Activated T-cell treated with anti-CD3 and anti-CD28 coated beads for 1 hour (primary cell): ENCODE measurements at regions not wholly inside any gene's neighbourhood (a gene's known extent, or its start where the extent isn't known, plus 50 kb on each side); places are given as distances from the start of the nearest gene placed in this dataset.
"Not testable (repeated sequence)": the region's sequence is repeated elsewhere in the genome, so short reads cannot be mapped to it uniquely, and the experiment has no call there.

Experiments used
- DNase-seq: peaks from one replicate; pipeline ENCODE4 v3.0.0-alpha.2; 2020; ENCODE audit warnings: low read depth

DNA sequence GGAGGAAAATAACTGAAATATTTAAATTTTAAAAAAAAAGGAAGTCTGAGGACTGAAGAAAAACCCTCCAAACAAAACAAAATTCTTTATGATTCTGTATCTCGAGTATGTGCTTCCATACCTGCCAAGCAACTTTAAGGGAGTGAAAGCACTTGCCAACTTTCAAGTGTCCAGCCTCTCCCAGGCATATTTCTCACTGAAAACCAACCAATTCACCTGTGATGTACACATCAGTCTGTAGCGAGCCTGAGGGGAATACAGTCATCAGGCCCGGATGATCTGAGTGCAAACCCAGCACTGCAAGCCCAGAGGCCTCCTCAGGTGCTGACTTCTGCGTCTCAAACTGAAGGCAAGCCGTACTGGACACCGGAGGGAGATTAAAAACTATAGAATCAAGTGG, 164.8 kb upstream of the NT5E start:
- DNase-seq, result no peak

DNA sequence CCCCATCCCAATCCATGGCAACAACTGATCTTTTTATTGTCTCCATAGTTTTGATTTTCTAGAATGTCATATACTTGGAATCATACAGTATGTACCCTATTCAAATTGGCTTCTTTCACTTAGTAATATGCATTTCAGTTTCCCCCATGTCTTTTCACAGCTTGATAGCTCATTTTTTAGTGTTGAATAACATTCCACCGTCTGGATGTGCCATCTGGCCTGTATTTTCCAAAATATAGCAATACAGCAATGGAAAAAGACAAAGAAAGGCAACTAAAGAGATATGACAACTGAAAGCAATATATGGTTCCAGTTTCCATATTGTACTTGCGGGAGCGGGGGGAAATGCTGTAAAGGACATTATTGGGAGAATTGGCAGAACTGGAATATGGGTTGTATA, 166.4 kb upstream of the NT5E start:
- DNase-seq, result no peak

DNA sequence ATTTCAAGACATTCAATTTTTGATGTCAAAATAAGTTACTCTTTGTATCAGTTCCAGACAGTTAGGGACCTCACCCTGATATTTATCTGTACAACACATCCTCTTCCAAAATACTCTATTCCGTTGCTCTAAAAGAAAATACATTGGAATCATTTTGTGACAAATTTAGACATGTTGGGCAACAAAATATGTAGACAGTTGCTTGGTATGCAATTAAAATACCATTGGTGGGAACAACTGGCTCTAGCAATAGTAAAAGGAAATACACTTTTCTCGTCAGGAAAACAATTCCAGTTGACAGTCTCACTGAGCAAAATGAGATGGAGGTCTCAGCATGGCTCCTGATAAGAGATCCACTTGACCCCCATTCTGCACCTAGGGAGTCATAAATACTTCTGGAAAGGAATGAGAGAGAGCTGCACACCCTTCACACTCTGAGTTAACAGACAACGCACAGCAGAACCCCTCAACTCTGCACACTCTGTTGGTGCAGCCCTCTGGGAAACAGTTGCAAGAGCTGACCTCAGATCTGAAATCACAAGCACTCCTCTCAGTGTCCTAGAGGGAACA, 171.3 kb upstream of the NT5E start:
- DNase-seq, result no peak

DNA sequence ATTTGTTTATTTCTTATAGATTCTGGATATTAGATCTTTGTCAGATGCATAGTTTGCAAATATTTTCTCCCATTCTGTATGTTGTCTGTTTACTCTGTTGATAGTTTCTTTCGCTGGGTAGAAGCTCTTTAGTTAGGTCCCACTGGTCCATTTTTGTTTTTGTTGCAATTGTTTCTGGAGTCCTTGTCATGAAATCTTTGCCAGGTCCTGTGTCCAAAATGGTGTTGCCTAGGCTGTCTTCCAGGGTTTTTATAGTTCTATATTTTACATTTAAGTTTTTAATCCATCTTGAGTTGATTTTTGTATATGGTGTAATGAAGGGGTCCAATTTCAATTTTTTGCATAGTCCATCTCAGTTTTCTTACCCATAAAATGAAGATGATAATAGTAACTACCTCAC, 173.9 kb upstream of the NT5E start:
- not testable (repeated sequence) for DNase-seq

DNA sequence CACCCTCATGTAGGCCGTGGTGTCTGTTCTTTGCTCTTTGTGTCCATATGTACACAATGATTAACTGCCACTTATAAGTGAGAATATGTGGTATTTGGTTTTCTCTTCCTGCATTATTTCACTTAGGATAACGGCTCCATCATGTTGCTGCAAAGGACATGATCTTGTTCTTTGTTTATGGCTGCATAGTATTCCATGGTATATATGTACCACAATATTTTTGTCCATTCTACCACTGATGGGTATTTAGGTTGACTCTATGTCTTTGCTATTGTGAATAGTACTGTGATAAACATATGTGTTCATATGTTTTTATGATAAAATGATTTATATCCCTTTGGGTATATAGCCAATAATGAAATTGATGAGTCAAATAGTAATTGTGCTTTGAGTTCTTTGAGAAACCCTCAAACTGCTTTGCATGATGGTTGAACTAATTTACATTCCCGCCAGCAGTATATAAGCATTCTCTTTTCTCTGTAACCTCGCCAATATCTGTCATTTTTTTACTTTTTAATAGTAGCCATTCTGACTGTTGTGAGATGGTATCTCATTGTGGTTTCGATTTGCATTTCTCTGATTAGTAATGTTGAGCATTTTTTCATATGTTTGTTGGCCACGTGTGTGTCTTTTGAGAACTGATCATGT, 174.4 kb upstream of the NT5E start:
- no peak for DNase-seq

DNA sequence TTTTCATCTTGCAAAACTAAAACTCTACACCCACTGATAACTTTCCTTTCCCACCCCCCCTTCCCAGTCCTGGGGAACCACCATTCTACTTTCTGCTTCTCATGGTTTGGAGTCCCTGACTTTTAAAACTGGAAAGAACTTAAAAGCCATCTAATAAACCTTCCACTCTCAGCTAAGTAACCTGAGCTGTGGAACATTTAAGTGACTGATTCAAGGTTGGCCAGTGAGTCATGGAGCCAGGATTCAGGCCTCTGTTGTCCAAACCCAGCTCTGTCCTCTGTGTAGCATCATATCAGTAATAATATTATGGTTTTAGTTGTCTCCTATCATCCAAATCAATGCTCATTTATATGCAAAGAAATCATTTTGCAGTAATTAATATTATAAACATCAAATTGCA, 176.0 kb upstream of the NT5E start:
- DNase-seq, result no peak

DNA sequence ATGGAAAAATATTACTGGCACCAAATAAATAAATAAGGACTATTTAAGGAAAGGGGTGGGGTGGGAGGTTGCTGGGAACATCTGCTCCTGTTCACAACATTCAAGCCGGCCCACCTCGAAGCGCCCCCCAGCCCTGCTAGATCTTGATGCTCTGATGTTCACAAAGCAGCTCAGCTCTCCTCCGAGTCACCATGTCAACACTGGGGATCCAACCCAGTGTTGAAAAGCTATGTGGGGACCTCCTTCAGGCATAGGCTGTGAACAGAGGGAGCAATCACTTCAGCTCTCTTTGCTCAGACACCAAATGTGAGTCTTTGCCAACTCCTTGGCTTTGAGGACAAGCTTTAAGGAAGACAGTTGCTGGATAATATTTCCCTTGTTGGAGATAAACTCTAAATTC, 176.8 kb upstream of the NT5E start:
- no peak for DNase-seq

DNA sequence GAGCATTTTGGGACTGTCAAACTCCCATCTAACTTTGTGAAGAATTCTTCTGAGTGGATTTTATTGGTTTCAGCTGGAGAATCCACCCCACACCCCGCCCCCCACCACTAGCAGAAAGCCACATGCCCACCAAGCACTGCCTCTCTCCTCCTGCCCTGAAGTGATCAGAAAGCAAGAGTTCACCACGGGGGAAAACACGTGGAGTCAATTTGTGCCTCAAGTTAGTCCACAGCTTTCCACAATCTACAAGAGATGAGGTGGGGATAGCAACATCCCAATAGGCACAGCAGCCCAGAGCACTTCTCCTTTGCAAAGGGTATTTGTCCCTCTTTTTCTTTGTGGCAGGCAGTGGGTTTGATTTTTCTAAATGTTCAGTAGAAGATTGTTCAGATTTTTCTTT, 177.3 kb upstream of the NT5E start:
- DNase-seq, result no peak

DNA sequence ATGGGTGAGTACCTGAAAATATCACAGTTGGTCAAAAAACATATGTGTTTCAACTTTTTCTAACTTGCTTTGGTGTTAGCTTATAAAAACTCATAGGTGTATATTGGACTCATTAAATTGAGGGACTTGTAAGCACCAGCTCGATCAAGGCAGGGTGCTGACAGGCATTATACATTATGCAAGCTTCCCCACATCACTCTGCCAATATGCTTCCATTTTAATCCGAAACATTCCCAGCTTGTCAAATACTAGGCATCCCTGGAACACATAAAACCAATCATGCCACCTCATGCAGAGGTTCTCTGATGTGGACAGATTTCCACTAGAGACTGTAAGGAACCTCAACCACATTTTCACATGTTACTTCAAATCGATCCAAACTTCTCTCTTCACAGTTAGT, 187.3 kb upstream of the NT5E start:
- DNase-seq, result no peak

DNA sequence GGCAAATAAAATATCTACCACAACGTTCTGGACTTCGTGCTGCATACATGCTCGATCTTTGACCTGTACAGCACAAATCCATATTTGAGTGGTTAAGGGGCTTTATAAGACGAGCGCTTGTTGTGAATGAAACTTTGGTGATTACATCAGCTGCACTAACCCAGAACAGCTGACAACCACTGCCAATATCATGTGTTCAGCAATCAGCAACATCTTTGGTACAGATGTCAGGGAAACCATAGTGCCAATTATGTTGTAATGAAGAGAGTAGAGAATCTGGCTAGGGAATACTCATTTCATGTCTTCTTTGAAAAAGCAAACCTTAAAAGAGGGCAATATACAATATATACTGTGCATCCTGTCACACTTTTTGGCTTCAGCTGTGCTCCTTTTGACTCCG, 188.6 kb upstream of the NT5E start:
- DNase-seq, result no peak

DNA sequence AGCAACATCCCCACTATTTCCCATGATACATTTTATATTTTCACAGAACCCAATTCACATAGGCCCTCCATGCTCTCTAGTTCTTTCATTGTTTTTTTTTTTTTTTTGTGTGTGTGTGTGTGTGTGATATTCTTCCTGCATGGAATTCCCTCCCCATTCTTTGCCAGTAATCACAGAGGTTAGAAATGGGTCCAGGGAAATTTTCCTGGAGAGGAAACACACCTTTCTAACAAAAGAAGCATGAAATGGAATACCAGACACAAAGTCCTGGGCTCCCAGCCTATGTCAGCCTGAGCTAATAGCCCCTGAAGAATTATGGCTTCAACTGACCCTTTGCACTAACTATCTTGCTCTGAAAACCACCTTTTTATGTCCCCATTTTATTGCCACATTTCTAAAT, 194.2 kb upstream of the NT5E start:
- no peak for DNase-seq

DNA sequence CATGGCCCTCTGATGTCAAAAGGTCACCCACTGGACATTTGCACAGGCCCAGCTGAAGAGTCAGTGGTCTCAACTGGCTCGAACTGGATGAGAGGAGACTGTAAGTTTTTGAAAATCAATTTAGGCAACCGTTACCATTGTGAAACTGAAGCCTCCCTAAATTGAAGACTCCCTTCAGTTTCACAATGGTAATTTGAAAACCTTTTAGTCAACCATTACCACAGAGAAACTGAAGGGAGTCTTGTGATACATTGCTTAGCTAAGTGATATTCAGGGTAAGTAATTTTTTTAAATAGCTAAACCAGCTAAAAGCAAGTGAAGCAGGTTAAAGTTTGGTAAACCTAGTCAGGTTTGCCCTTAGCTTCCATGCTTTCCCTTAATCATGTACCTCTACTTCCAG, 197.3 kb upstream of the NT5E start:
- no peak for DNase-seq

DNA sequence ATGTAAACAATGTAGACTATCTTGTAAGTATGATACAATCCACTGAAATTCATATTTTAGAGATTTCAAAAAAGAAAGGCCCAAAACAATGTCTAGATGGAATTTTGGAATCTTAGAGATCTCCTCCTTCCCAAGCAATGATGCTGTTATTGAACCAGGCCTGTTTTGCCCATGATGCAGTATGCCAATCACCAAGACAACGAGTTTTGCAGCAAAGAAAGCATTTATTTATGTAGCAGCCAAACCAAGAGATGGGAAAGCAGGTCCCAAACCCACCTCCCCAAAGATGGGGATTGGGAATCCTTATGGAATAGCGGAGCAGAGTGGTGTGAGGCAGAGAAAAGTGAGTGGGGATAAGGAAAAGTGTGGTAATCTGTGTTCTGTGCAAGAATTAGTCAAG, 197.8 kb upstream of the NT5E start:
- no peak for DNase-seq

DNA sequence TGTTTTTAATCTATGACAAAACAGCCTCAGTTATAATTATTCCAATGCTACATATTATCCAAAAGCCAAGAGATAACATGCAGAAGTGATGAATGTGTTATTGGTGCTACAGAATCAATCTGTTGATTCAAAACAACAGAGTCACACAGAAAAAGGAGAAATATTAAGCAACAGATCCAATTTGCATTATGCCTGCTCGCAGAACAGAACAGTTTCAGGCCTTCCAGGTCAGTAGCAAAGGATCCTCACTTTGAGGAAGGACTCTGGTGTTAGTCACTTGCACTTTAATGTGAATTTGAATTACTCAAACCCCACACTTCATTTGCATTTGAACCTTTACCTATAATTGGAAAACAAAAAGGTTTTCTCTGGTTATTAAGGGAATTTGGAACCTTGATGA, 198.6 kb upstream of the NT5E start:
- no peak for DNase-seq

DNA sequence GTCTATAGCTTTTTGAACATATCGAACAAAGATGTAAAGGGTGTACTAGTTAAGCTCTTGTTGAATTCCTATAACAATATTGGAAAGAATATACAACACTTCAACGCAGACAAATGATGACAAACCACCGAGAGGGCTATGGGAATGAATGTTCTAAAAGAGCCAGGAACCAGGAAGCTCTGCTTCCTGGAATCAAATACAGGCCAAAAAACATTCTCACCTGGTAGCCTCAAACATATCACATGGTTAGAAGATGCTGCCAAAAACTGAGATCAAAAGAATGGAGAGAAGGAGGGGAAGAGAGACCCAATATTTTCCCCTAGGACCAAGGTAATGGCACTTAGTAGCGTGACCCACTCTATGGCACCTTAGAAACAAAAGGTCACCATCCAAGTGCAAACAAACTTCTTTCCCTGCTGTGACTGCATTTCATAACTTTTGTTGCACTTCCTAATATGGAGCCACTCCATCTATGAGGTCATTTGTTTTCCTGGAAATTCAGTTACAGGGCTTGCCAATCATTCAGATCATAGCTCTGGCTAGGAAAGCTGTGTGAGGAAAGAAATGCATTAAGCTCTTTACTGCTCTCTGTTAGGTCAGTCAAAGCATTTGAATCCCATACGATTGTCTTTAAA, 199.2 kb upstream of the NT5E start:
- DNase-seq, result no peak

DNA sequence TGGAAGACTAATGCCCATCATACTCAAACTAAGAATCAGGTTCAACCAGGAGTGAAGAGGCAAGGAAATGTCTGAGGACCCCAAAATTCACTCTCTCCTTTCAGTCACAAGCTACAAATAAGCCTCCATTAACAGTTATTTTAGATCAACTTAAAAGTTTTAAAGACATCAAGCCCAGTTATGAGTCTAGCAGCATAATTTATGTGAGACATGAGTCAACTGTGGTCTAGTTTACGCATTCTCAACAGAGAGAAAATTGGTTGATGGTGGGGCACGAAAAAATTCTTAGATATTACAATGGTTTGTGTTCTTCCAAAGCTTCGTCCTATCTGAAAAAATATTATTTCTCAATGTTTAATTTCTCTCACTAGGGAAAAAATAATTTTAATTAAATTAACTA, 204.9 kb upstream of the NT5E start:
- no peak for DNase-seq

DNA sequence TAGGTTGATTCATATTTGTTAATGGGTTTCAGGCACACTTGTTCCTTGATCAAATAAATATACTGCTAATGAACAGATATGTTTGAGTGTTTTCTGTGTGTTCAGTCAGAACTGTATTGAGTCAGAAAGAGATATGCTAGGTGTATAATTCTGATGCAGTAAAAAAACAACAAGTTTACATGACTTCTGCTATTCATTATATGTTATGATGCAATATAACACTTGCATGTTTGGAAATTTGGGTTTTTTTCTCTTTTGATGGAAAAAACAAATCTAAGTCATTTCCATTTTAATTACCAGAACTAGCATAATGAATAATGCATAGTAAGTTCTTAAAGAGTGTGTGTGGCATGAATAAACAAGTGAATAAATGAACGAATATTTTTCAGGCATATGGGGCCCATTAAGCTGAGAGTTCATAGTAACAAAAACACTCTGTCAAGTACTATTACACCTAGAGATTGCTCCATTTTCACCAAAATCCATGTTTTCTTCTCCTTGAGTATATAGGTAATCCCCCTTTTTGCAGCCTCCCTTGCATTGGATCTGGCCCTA, 208.3 kb upstream of the NT5E start:
- DNase-seq, result no peak

DNA sequence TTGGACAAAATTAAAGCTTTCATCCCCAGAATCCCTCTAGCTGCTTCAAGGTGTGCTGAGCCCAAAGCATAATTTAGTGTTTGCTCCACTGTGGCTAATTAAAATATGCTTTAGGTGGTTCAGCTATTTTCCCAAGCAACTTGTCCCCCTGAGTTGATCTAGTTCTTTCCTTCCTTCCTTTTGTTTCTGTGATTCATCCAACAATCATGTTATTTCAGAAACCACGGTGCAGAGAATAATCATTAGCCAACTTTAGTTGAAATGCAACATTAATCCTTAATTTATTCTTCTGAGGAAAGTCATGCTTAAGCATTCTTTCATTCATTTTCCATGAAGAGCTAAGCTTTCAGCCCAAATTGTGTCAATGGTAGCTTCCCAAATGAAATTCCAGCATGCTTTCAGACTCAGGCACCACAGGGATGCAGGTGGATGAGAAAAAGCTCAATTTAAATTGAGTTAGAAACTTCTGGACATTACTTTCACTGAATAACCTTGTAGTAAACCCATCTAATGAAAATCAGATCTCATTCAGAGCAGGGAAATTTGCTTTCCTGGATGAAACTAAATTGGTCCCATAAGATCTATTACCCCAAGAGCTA, 209.0 kb upstream of the NT5E start:
- DNase-seq, result no peak

DNA sequence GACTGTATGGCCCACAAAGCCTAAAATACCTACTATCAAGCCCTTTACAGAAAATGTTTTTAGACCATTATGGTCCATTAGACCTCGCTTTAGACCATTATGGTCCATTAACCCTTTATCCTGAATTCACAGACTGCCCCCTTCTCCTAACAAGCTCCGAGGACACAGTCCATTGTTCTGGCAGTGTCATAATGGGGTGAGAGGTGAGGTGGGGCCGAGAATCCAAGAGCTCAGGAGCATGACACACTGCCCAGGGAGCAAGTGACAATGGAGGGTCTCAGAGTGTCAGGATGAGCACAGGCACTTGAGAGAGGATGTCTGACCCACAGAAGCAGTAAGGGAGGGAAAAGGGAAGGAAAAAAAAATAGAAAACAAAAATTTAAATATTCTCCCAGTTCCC, 212.4 kb upstream of the NT5E start:
- no peak for DNase-seq

DNA sequence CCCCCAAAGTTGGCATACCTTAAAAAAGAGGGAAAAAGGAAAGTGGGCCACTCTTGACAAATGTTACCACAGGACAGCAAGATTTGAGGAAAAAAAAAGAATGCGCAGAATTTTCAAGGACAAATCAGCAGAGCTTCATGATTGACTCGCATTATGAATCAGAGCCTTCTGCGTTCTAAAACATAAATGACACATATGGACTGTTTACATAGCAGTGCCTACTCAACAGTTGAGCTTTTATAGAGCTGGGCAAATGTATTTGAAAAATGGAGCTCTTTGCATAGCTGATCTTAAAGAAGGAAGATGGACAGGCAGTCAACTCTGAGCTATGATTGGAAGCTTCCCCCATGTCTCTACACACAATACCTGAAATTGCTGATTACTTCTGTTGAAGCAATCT, 213.2 kb upstream of the NT5E start:
- no peak for DNase-seq

DNA sequence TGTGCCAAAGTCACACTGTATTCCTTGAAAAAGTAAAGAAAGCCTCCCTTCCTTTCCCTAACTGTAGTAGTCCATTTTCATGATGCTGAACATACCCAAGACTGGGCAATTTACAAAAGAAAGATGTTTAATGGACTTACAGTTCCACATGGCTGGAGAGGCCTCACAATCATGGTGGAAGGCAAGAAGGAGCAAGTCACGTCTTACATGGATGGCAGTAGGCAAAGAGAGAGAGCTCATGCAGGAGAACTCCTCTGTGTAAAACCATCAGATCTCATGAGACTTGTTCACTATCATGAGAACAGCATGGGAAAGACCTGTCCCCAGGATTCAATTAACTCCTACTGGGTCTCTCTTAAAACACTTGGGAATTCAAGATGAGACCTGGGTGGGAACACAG, 222.5 kb upstream of the NT5E start:
- not testable (repeated sequence) for DNase-seq

DNA sequence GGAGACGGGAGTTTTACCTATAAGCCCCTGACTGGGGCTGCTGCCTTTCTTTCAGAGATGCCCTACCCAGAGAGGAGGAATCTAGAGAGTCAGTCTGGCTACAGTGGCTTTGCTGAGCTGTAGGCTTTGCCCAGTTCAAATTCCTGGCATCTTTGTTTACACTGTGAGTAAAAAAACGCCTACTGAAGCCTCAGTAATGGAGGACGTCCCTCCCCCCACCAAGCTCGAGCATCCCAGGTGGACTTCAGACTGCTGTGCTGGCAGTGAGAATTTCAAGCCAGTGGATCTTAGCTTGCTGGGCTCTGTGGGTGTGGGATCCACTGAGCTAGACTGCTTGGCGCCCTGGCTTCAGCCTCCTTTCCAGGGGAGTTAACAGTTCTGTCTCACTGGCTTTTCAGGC, 237.1 kb upstream of the NT5E start:
- not testable (repeated sequence) for DNase-seq

DNA sequence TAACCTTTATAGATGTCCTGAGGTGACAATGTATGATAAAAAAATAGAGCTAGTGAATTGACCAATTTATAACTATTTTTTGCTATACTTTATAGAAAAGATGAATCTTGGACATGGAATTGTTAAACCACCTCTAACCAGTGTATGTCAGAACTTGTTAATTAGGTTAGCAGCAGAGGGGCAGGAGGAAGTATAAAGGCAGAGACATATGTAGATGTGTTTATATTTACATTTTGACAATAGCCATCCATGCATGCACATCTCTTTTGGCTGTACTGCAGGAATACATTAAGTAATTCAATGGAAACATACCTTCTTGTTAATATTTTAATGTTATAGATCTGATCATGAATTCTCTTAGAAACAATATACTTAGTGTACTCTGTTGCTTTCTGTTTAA, 254.6 kb upstream of the NT5E start:
- no peak for DNase-seq
